H1 (cell line): ENCODE measurements at regions not wholly inside any gene's neighbourhood (a gene's known extent, or its start where the extent isn't known, plus 50 kb on each side); places are given as distances from the start of the nearest gene placed in this dataset.

Experiments used
- CTCF ChIA-PET: fragments of 300-600 bp; sonication (Branson Sonifier 250); formaldehyde crosslinking; loops from one replicate; lab custom pipeline; 2021; ENCODE audit not compliant: partially characterized antibody; lab: Charles Lee
- POLR2A ChIA-PET: fragments of 300-600 bp; sonication (Branson Sonifier 250); formaldehyde crosslinking; loops from one replicate; lab custom pipeline; 2021; ENCODE audit warnings: inconsistent platforms; ENCODE audit not compliant: partially characterized antibody; lab: Charles Lee
- DNase-seq, 2 experiments: peaks; one replicate each; pipeline versions ENCODE4 v3.0.0 to v3.0.0-alpha.2; 2010 to 2022; ENCODE audit warnings: low spot score in 2 of 2, low read depth in 1 of 2, mixed read lengths in 1 of 2
- FAIRE-seq: peaks from 2 replicates; lab custom pipeline; 2011; peaks lifted over from hg19 to GRCh38; lab: Jason Lieb, UNC
- H2AFZ ChIP-seq: 2 replicates; pipeline ENCODE4 v1.8.1; 2012; ENCODE audit warnings: low read length, inconsistent platforms
- H2AK5ac ChIP-seq: 2 replicates; pipeline ENCODE4 v1.6.1; 2013; ENCODE audit warnings: low read depth, low read length
- H2BK120ac ChIP-seq: replicated peaks from 2 replicates; pipeline ENCODE3; 2013; ENCODE audit warnings: low read depth, low read length, inconsistent platforms
- H2BK12ac ChIP-seq: 2 replicates; pipeline ENCODE4 v1.6.1; 2013; ENCODE audit warnings: low read depth, low read length
- H2BK15ac ChIP-seq: 2 replicates; pipeline ENCODE4 v1.6.1; 2013; ENCODE audit warnings: low read length
- H2BK20ac ChIP-seq: 2 replicates; pipeline ENCODE4 v1.6.1; 2013; ENCODE audit warnings: low read length
- H2BK5ac ChIP-seq: 2 replicates; pipeline ENCODE4 v1.6.1; 2013; ENCODE audit warnings: low read depth, low read length
- H3K14ac ChIP-seq: 2 replicates; pipeline ENCODE4 v1.6.1; 2013; ENCODE audit warnings: inconsistent platforms; ENCODE audit not compliant: insufficient read length
- H3K18ac ChIP-seq: 2 replicates; pipeline ENCODE4 v1.6.1; 2013; ENCODE audit warnings: low read length; ENCODE audit errors: extremely low read depth
- H3K23ac ChIP-seq: 2 replicates; pipeline ENCODE4 v1.6.1; 2013; ENCODE audit warnings: inconsistent platforms; ENCODE audit not compliant: insufficient read length
- H3K23me2 ChIP-seq: 2 replicates; pipeline ENCODE4 v1.6.1; 2013; ENCODE audit warnings: low read depth, low read length
- H3K27ac ChIP-seq: 2 replicates; pipeline ENCODE4 v1.6.1; 2011; ENCODE audit warnings: low read depth, low read length, inconsistent platforms
- H3K27me3 ChIP-seq, 4 experiments: replicated peaks in 1 of 4; 1 replicate in 1 of 4; 2 replicates in 3 of 4; pipeline versions ENCODE4 v1.6.1 to v1.8.1; 2011 to 2013; ENCODE audit warnings: low read length in 3 of 4, mild to moderate bottlenecking in 3 of 4, inconsistent platforms in 2 of 4, mixed read lengths in 2 of 4, moderate library complexity in 1 of 4; ENCODE audit not compliant: control insufficient read depth in 3 of 4, insufficient read depth in 3 of 4; ENCODE audit errors: extremely low read depth in 1 of 4
- H3K36me3 ChIP-seq, 4 experiments: 2 replicates each; pipeline versions ENCODE4 v1.6.1 to v1.8.1; 2011 to 2013; ENCODE audit warnings: mild to moderate bottlenecking in 4 of 4, low read length in 3 of 4, moderate library complexity in 2 of 4, control low read depth in 1 of 4, inconsistent platforms in 1 of 4; ENCODE audit not compliant: insufficient read depth in 4 of 4, control insufficient read depth in 2 of 4
- H3K4ac ChIP-seq: replicated peaks from 2 replicates; pipeline ENCODE3; 2013; ENCODE audit warnings: low read length, low read depth, mixed read lengths, inconsistent platforms; ENCODE audit not compliant: insufficient read length
- H3K4me1 ChIP-seq, 4 experiments: replicated peaks in 1 of 4; 1 replicate in 1 of 4; 2 replicates in 3 of 4; pipeline versions ENCODE4 v1.6.1 to v1.8.1; 2011 to 2013; ENCODE audit warnings: low read length in 3 of 4, inconsistent platforms in 2 of 4, mixed read lengths in 1 of 4; ENCODE audit not compliant: insufficient read depth in 4 of 4, control insufficient read depth in 3 of 4
- H3K4me2 ChIP-seq, 2 experiments: 2 replicates each; pipeline versions ENCODE4 v1.6.1 to v1.8.1; 2011 to 2013; ENCODE audit warnings: low read depth in 2 of 2, low read length in 2 of 2, control low read depth in 1 of 2, inconsistent platforms in 1 of 2, mild to moderate bottlenecking in 1 of 2; ENCODE audit not compliant: insufficient read depth in 1 of 2
- H3K4me3 ChIP-seq, 4 experiments: fragments of 200-600, 300-600 bp in 1 of 4; sonication (generic), shearing (Covaris generic), sonication (Bioruptor Twin) in 1 of 4; 2 replicates each; pipeline versions ENCODE4 v1.5.1 to v1.8.1; 2011 to 2016; ENCODE audit warnings: low read length in 4 of 4, low read depth in 3 of 4, control low read depth in 2 of 4, inconsistent platforms in 2 of 4, mild to moderate bottlenecking in 2 of 4, mixed read lengths in 1 of 4, moderate library complexity in 1 of 4; ENCODE audit not compliant: insufficient read depth in 2 of 4; ENCODE audit errors: extremely low read depth in 1 of 4
- H3K56ac ChIP-seq: replicated peaks from 2 replicates; pipeline ENCODE3; 2013; ENCODE audit warnings: low read depth, mild to moderate bottlenecking, mixed read lengths, low read length, inconsistent platforms; ENCODE audit not compliant: insufficient read length
- H3K79me1 ChIP-seq: 2 replicates; pipeline ENCODE4 v1.6.1; 2013; ENCODE audit warnings: low read depth, low read length, control low read depth
- H3K79me2 ChIP-seq, 2 experiments: 2 replicates each; pipeline versions ENCODE4 v1.6.1 to v1.8.1; 2012 to 2013; ENCODE audit warnings: low read length in 2 of 2, mild to moderate bottlenecking in 2 of 2, inconsistent platforms in 1 of 2; ENCODE audit not compliant: insufficient read depth in 2 of 2, control insufficient read depth in 1 of 2
- H3K9ac ChIP-seq, 4 experiments: replicated peaks in 1 of 4; 1 replicate in 1 of 4; 2 replicates in 3 of 4; pipeline versions ENCODE4 v1.6.1 to v1.8.1; 2011 to 2013; ENCODE audit warnings: low read depth in 3 of 4, low read length in 3 of 4, control low read depth in 2 of 4, mild to moderate bottlenecking in 2 of 4, moderate library complexity in 2 of 4, inconsistent platforms in 1 of 4; ENCODE audit errors: extremely low read depth in 1 of 4
- H3K9me3 ChIP-seq, 2 experiments: 2 replicates each; pipeline versions ENCODE4 v1.6.1 to v1.8.1; 2012 to 2013; ENCODE audit warnings: mild to moderate bottlenecking in 2 of 2, moderate library complexity in 2 of 2, control low read depth in 1 of 2, inconsistent platforms in 1 of 2, low read depth in 1 of 2, low read length in 1 of 2, mixed read lengths in 1 of 2; ENCODE audit not compliant: insufficient read depth in 2 of 2
- H4K20me1 ChIP-seq, 2 experiments: replicated peaks in 1 of 2; 2 replicates each; pipeline versions ENCODE3 to v1.8.1; 2011 to 2013; ENCODE audit warnings: inconsistent platforms in 2 of 2, low read length in 2 of 2, mild to moderate bottlenecking in 1 of 2; ENCODE audit not compliant: insufficient read depth in 2 of 2, control insufficient read depth in 1 of 2
- H4K5ac ChIP-seq: 2 replicates; pipeline ENCODE4 v1.6.1; 2013; ENCODE audit warnings: low read length, low read depth, mixed read lengths, inconsistent platforms; ENCODE audit not compliant: insufficient read length
- H4K8ac ChIP-seq: 2 replicates; pipeline ENCODE4 v1.8.0; 2013; ENCODE audit warnings: mild to moderate bottlenecking, moderate library complexity, low read length, inconsistent platforms; ENCODE audit not compliant: insufficient read depth; ENCODE audit errors: extremely low read depth
- H4K91ac ChIP-seq: replicated peaks from 2 replicates; pipeline ENCODE3; 2013; ENCODE audit warnings: low read length, mixed read lengths, inconsistent platforms; ENCODE audit not compliant: insufficient read length
- CTCF ChIP-seq, 3 experiments: IDR thresholded peaks; 1 replicate in 2 of 3; 2 replicates in 1 of 3; pipeline versions ENCODE4 v1.5.1 to v1.6.1; 2011; ENCODE audit warnings: low read length in 3 of 3, mild to moderate bottlenecking in 3 of 3, inconsistent platforms in 2 of 3, low read depth in 1 of 3, moderate library complexity in 1 of 3; ENCODE audit not compliant: insufficient read depth in 1 of 3; ENCODE audit errors: control extremely low read depth in 1 of 3
- EGR1 ChIP-seq: IDR thresholded peaks from 2 replicates; pipeline ENCODE4 v1.6.1; 2011; ENCODE audit warnings: low read depth, low read length, borderline replicate concordance
- RAD21 ChIP-seq, 2 experiments: IDR thresholded peaks in 1 of 2; conservative IDR thresholded peaks in 1 of 2; 2 replicates each; pipeline ENCODE4 v1.6.1; 2011; ENCODE audit warnings: low read depth in 2 of 2, low read length in 2 of 2, improper control_type of control experiment in 1 of 2, inconsistent platforms in 1 of 2, mild to moderate bottlenecking in 1 of 2, moderate library complexity in 1 of 2
- WGBS, 2 experiments: shearing (Covaris generic) in 1 of 2; methylation state at CpG; one replicate each; pipeline versions ENCODE4 v1.1.6 to v1.1.7; 2013 to 2015; ENCODE audit warnings: low lambda C conversion rate in 2 of 2, mixed read lengths in 2 of 2, inconsistent platforms in 1 of 2, low coverage in 1 of 2, missing lambda C conversion rate in 1 of 2; ENCODE audit not compliant: insufficient replicate concordance in 2 of 2, insufficient coverage in 1 of 2, insufficient read length in 1 of 2; ENCODE audit errors: extremely low coverage in 1 of 2, missing lambda C conversion rate in 1 of 2; 5-methylcytosine and 5-hydroxymethylcytosine counted together

- POLR2A ChIA-PET, result no interaction called here
- no peaks in the 10 kb centered on the region for H3K4me1 ChIP-seq
These were observed 1749.6 kb downstream of the SI start for GRCh38 chr3:163328680-163329079.

More at GRCh38 chr3:163328680-163329079, 1749.6 kb downstream of the SI start:
- no peak overlapping the region for H2BK120ac ChIP-seq
- H2BK15ac ChIP-seq, result no peak overlapping the region
- no peak overlapping the region for H4K5ac ChIP-seq
- H2AFZ ChIP-seq, result peak overlapping the region; percentile 67; the same call in 1 of the 2 replicates
- 89% methylated on average over 7 of the region's 7 CpGs; no CpG with 5 or more reads in 1 of the 2 experiments for WGBS, 2 experiments
- H3K23ac ChIP-seq, result no peak overlapping the region
- no peak overlapping the region for H3K18ac ChIP-seq
- H4K8ac ChIP-seq, result no peak overlapping the region
- H3K9ac ChIP-seq, result no peak overlapping the region
- H3K79me2 ChIP-seq, result no peaks in the 10 kb centered on the region
- no peak overlapping the region for H2BK12ac ChIP-seq
- H3K23me2 ChIP-seq, result no peaks in the 10 kb centered on the region
- TF ChIP-seq RAD21 (IDR thresholded peaks at IDR 0.05 in 1 of 2, conservative IDR thresholded peaks at IDR 0.05 in 1 of 2; ENCODE audit: low read depth in 2 of 2, low read length in 2 of 2) (peak; percentile 43 to 45), EGR1 (no peak), CTCF (IDR thresholded peaks at IDR 0.05; ENCODE audit: control extremely low read depth in 1 of 3, insufficient read depth in 1 of 3, low read depth in 1 of 3, low read length in 3 of 3) (peak; percentile 28 to 71 (median 54); a peak in 3 of 4 replicates)
- H3K9me3 ChIP-seq, result peaks cover 8 to 10% of the 10 kb centered on the region in 2 experiments; a peak in 1 of 4 replicates
- no peak overlapping the region for H3K4me3 ChIP-seq
- peak; percentile 21 to 49 for DNase-seq
- H3K79me1 ChIP-seq, result no peaks in the 10 kb centered on the region
- no peak overlapping the region for H2BK20ac ChIP-seq
- CTCF ChIA-PET, result interaction anchor here (0.5 to 1.0 kb wide), 3 partner anchors 27 to 258 kb away, joined by 3 read pairs; no protein-coding TSS in a partner anchor
- no peak overlapping the region for H3K27ac ChIP-seq
- H2BK5ac ChIP-seq, result no peak overlapping the region
- H4K91ac ChIP-seq, result no peak overlapping the region
- no peak overlapping the region for H3K4me2 ChIP-seq
- no peak for FAIRE-seq
- no peaks in the 10 kb centered on the region for H4K20me1 ChIP-seq
- no peaks in the 10 kb centered on the region for H3K27me3 ChIP-seq
- no peak overlapping the region for H2AK5ac ChIP-seq
- no peaks in the 10 kb centered on the region for H3K36me3 ChIP-seq
- no peak overlapping the region for H3K14ac ChIP-seq
- H3K56ac ChIP-seq, result no peak overlapping the region
- no peak overlapping the region for H3K4ac ChIP-seq
